Neural progenitor cell (in vitro differentiated cells): ENCODE measurements at regions not wholly inside any gene's neighbourhood (a gene's known extent, or its start where the extent isn't known, plus 50 kb on each side); places are given as distances from the start of the nearest gene placed in this dataset.

ENCODE experiments used
- DNase-seq: peaks from one replicate; pipeline ENCODE4 v3.0.0-alpha.2; 2016; ENCODE audit warnings: low spot score
- H2AFZ ChIP-seq: fragments of 200-600 bp; sonication (generic); replicated peaks from 2 replicates; pipeline ENCODE4 v1.6.1; 2016; ENCODE audit warnings: antibody characterized with exemption
- H3F3A ChIP-seq: fragments of 200-600 bp; sonication (generic); 2 replicates; pipeline ENCODE4 v1.6.1; 2016; ENCODE audit warnings: antibody characterized with exemption, low read depth
- H3K27ac ChIP-seq: fragments of 200-600 bp; sonication (generic); 2 replicates; pipeline ENCODE4 v1.5.1; 2016; ENCODE audit warnings: mild to moderate bottlenecking
- H3K27me3 ChIP-seq: fragments of 200-600 bp; sonication (generic); 2 replicates; pipeline ENCODE4 v1.6.1; 2016; ENCODE audit warnings: mild to moderate bottlenecking, moderate library complexity
- H3K36me3 ChIP-seq: fragments of 200-600 bp; sonication (generic); 2 replicates; pipeline ENCODE4 v1.5.1; 2016
- H3K4me1 ChIP-seq: fragments of 200-600 bp; sonication (generic); 2 replicates; pipeline ENCODE4 v1.6.1; 2016; ENCODE audit warnings: mixed run types
- H3K4me2 ChIP-seq: fragments of 200-600 bp; sonication (generic); 2 replicates; pipeline ENCODE4 v1.6.1; 2016
- H3K4me3 ChIP-seq: fragments of 200-600 bp; sonication (generic); 2 replicates; pipeline ENCODE4 v1.5.1; 2016
- H3K79me2 ChIP-seq: fragments of 200-600 bp; sonication (generic); 2 replicates; pipeline ENCODE4 v1.6.1; 2016; ENCODE audit warnings: low read depth
- H3K9ac ChIP-seq: fragments of 200-600 bp; sonication (generic); 2 replicates; pipeline ENCODE4 v1.6.1; 2016
- H3K9me3 ChIP-seq: fragments of 200-600 bp; sonication (generic); 2 replicates; pipeline ENCODE4 v1.5.1; 2016; ENCODE audit warnings: low read depth
- H4K20me1 ChIP-seq: fragments of 200-600 bp; sonication (generic); 2 replicates; pipeline ENCODE4 v1.6.1; 2016; ENCODE audit warnings: low read depth
- H3K27ac Mint-ChIP-seq: 3 replicates; pipeline ENCODE4 v1.8.0; 2021; ENCODE audit warnings: mixed read lengths
- H3K27me3 Mint-ChIP-seq: 2 replicates; pipeline ENCODE4 v1.8.0; 2022; ENCODE audit warnings: low read depth, mild to moderate bottlenecking, inconsistent platforms, moderate library complexity, mixed read lengths; ENCODE audit not compliant: insufficient read depth
- H3K36me3 Mint-ChIP-seq: 3 replicates; pipeline ENCODE4 v1.8.0; 2021; ENCODE audit warnings: mixed read lengths
- H3K4me1 Mint-ChIP-seq: 3 replicates; pipeline ENCODE4 v1.8.0; 2021; ENCODE audit warnings: mixed read lengths
- H3K4me3 Mint-ChIP-seq: 3 replicates; pipeline ENCODE4 v1.8.0; 2021; ENCODE audit warnings: mild to moderate bottlenecking, moderate library complexity, mixed read lengths
- H3K9me3 Mint-ChIP-seq: 3 replicates; pipeline ENCODE4 v1.8.0; 2020; ENCODE audit warnings: mixed read lengths
- CTCF ChIP-seq: fragments of 200-600 bp; sonication (generic); IDR thresholded peaks from 2 replicates; pipeline ENCODE4 v1.5.1; 2017; ENCODE audit warnings: antibody characterized with exemption, mild to moderate bottlenecking
- EZH2 ChIP-seq: fragments of 200-600 bp; sonication (generic); IDR thresholded peaks from 2 replicates; pipeline ENCODE4 v1.6.1; 2017; ENCODE audit warnings: antibody characterized with exemption, mild to moderate bottlenecking, moderate library complexity
- EZH2phosphoT487 ChIP-seq: fragments of 200-600 bp; sonication (generic); IDR thresholded peaks from 2 replicates; pipeline ENCODE4 v1.6.1; 2017; ENCODE audit warnings: antibody characterized with exemption

- DNase-seq = peak; percentile 70
- H3K4me3 ChIP-seq = no peak overlapping the region
These were observed 133.0 kb downstream of the EMX2 start for GRCh38 chr10:117675514-117676055.

GRCh38 chr10:117677239-117677638 lies 134.7 kb downstream of the EMX2 start:
- DNase-seq = no peak
- Mint-ChIP-seq H3K27me3 (peaks cover 11% of the 10 kb centered on the region), H3K36me3 (no peaks in the 10 kb centered on the region), H3K27ac (no peak overlapping the region), H3K4me1 (peaks cover 32% of the 10 kb centered on the region), H3K9me3 (peaks cover 3% of the 10 kb centered on the region), H3K4me3 (no peak overlapping the region)
- TF ChIP-seq CTCF = no peak
- TF ChIP-seq EZH2phosphoT487 = no peak
- no peak for TF ChIP-seq EZH2
- no peaks in the 10 kb centered on the region for H4K20me1 ChIP-seq
- H3K4me1 ChIP-seq = peaks cover 36% of the 10 kb centered on the region
- no peaks in the 10 kb centered on the region for H3K36me3 ChIP-seq
- H3K27ac ChIP-seq = no peak overlapping the region
- no peaks in the 10 kb centered on the region for H3K27me3 ChIP-seq
- H2AFZ ChIP-seq = no peak overlapping the region
- H3K9ac ChIP-seq = no peak overlapping the region
- no peaks in the 10 kb centered on the region for H3K9me3 ChIP-seq
- H3K4me3 ChIP-seq = no peak overlapping the region
- no peaks in the 10 kb centered on the region for H3K79me2 ChIP-seq
- no peak overlapping the region for H3K4me2 ChIP-seq
- peaks cover 17% of the 10 kb centered on the region for H3F3A ChIP-seq

More at GRCh38 chr10:117675514-117676055, 133.0 kb downstream of the EMX2 start:
- Histone ChIP-seq H3K79me2 (no peaks in the 10 kb centered on the region), H4K20me1 (no peaks in the 10 kb centered on the region), H2AFZ (no peak overlapping the region), H3K9me3 (no peaks in the 10 kb centered on the region), H3K4me1 (peaks cover 36% of the 10 kb centered on the region), H3F3A (peaks cover 17% of the 10 kb centered on the region), H3K27ac (no peak overlapping the region), H3K4me2 (peak overlapping the region; percentile 41), H3K36me3 (no peaks in the 10 kb centered on the region), H3K27me3 (no peaks in the 10 kb centered on the region), H3K9ac (no peak overlapping the region)
- Mint-ChIP-seq H3K4me1 (peaks cover 32% of the 10 kb centered on the region), H3K27ac (no peak overlapping the region), H3K4me3 (no peak overlapping the region), H3K36me3 (no peaks in the 10 kb centered on the region), H3K9me3 (peaks cover 3% of the 10 kb centered on the region), H3K27me3 (peaks cover 11% of the 10 kb centered on the region)
- no peak for TF ChIP-seq CTCF
- TF ChIP-seq EZH2 = no peak
- no peak for TF ChIP-seq EZH2phosphoT487

GRCh38 chr10:117677890-117678500 lies 135.4 kb downstream of the EMX2 start:
- H4K20me1 ChIP-seq = no peaks in the 10 kb centered on the region
- H3K9me3 ChIP-seq = no peaks in the 10 kb centered on the region
- H2AFZ ChIP-seq = no peak overlapping the region
- H3K4me3 ChIP-seq = no peak overlapping the region
- H3K4me3 Mint-ChIP-seq = no peak overlapping the region
- no peak overlapping the region for H3K27ac ChIP-seq
- peaks cover 11% of the 10 kb centered on the region for H3K27me3 Mint-ChIP-seq
- no peak overlapping the region for H3K4me2 ChIP-seq
- H3F3A ChIP-seq = peaks cover 17% of the 10 kb centered on the region
- no peak for DNase-seq
- no peaks in the 10 kb centered on the region for H3K79me2 ChIP-seq
- peaks cover 3% of the 10 kb centered on the region for H3K9me3 Mint-ChIP-seq
- no peak overlapping the region for H3K27ac Mint-ChIP-seq
- TF ChIP-seq CTCF = no peak
- no peak for TF ChIP-seq EZH2phosphoT487
- TF ChIP-seq EZH2 = no peak
- peaks cover 36% of the 10 kb centered on the region for H3K4me1 ChIP-seq
- H3K36me3 Mint-ChIP-seq = no peaks in the 10 kb centered on the region
- H3K27me3 ChIP-seq = no peaks in the 10 kb centered on the region
- H3K36me3 ChIP-seq = no peaks in the 10 kb centered on the region
- H3K4me1 Mint-ChIP-seq = peaks cover 32% of the 10 kb centered on the region
- H3K9ac ChIP-seq = no peak overlapping the region
